Fibroblast of skin of left quadriceps (primary cell): ENCODE measurements at regions not wholly inside any gene's neighbourhood (a gene's known extent, or its start where the extent isn't known, plus 50 kb on each side); places are given as distances from the start of the nearest gene placed in this dataset.

Experiments used
- DNase-seq, 2 experiments: peaks; one replicate each; pipeline ENCODE4 v3.0.0-alpha.2; 2013; ENCODE audit warnings: low read depth in 2 of 2

DNA sequence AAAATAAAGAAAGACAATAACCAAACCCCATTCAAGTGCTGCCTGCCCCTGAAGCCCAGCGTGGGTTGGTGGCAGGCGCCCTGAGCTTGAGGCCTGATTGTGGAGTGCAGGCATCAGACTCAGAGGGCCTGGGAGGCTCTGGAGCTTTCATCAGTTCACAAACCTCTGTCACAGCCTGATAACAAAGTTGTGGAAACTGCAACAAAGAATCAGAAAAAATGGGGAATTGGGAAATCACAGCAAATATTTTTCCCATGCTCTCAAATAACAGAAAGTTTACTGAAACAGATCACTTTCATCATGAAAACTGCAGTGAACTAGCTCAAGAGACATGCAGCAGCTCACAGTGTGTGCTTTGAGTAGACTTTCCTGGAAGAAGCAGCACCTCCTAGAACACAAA is 793.6 kb downstream of the UQCRFS1 start:
- DNase-seq = no peak

DNA sequence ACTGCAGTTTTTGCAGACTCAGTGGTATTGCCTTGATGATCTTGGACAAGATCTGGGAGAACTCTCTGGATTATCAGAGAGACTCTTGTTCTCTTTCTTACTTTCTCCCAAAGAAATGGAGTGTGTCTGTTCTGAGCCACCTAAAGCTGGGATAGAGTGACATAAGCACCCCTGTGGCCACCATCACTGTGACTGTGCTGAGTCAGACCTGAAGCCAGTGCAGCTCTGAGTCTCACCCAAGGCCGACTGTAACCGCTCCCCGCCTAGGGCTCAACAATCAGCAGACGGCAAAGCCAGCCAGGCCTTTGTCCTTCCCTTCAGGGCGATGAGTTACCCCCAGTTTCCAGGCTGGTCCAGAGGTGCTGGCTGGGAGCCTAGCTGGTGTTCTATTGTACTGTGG is 795.6 kb downstream of the UQCRFS1 start:
- no peak for DNase-seq

DNA sequence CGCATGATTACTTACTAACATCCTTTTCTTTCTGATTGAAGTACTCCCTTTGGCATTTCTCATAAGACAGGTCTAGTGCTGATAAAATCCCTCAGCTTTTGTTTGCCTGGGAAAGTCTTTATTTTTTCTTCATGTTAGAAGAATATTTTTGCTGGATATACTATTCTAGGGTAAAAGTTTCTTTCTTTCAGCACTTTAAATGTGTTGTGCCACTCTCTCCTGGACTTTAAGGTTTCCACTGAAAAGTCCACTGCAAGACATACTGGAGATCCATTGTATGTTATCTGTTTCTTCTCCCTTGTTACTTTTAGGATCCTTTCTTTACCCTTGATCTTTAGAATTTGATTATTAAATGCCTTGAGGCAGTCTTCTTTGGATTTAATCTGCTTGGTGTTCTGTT is 796.7 kb downstream of the UQCRFS1 start:
- no peak for DNase-seq

DNA sequence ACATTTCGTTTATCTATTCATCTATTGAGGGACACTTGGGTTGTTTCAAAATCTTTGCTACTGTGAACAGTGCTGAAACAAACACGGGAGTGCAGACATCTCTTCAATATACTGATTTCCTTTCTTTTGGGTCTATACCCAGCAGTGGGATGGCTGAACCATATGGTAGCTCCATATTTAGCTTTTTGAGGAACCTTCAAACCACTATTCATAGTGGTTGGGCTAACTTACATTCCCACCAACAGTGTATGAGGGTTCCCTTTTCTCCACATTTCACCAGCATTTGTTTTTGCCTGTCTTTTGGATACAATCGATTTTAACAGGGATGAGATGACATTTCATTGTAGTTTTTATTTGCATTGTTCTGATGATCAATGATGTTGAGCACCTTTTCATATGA is 798.2 kb downstream of the UQCRFS1 start:
- no peak for DNase-seq

DNA sequence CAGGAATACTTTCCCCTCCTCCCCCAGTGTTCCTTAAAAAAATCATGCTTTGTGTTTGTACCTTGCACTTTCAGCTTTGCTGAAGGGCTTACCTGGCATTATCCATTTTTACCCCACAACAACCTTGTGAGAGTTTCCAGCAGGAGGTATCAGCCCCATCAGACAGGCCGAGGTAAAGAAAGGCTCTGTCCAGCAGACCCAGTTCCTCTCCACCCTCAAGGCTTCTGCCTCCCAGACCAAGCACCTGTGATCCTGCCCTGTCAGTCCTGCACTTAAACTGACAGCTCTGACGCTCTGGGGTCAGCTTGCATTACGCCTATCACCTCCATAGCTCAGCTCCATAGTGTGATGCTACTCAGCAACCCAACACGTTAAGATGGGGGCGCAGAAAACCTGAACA is 803.1 kb downstream of the UQCRFS1 start:
- no peak for DNase-seq

DNA sequence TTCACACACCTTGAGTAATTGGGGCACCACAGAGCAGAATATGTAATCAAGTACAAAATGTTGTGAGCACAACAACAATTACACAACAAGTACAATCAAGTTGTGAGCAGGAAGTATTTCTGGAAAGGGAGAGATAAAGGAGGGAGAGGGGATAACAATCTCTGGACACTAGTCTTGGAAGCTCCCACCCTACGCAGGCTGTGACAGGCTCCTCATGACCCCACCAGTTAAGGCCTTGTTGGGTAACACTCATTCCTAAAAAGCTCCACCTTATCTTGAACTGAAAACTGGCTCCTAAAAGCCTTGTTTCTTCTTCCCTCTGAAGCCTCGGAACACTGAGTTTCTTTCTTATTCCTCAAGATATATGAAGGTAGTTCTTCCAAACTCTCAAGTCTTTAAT is 806.0 kb downstream of the UQCRFS1 start:
- DNase-seq = no peak

DNA sequence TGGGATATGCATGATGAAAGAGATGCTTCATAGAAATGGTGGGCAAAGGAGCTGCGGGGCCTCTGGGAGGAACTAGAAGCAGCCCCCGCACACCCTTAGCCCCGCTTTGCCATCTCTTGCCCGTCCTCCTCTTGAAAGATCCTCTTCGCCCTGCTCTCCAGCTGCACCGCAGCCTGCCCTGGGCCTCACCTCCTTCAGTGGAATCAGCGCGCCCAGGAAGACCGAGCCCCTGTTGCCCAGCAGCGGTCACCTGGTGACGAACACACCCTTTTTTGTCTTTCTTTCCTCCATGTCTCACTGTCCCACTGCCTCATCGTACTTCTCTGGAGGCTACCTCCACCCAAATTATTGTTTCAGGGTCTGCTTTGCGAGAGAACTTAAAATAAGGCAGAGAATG is 807.6 kb downstream of the UQCRFS1 start:
- no peak for DNase-seq

DNA sequence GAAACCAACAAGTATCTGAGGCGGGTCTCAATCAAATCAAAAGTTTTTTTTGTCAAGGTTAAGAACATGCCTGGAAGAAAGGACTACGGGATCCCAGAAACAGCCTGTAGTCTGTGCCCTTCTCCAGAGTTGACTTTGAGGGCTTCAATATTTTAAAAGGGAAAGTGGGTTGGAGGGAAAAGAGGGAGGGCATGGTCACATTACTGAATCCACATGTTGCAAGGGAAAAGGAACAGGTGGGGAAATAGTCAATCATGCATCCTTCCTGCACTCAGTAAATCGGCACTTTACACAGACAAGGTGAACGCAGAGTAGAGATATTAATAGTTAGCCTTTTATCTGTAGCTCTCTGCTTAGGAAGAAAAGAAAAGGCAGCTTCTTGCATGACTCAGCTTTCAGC is 808.5 kb downstream of the UQCRFS1 start:
- no peak for DNase-seq

DNA sequence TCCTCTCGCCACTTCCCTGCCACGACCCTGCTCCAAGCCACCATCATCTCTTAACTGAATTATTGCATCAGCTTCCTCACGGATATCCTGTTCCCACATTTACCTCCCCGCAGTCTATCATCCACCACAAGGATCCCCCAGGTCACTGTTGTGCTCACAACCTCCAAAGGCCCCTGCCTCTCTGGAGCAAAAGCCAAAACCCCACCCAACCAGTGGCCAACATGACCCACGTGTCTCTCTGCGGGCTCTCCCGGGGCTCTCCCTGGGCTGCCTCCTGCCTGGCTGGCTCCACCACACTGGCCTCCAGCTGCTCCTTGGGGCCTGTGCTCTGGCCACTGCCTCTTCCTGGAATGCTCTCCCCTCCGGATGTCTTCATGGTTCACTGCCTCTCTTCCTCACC is 809.3 kb downstream of the UQCRFS1 start:
- DNase-seq = no peak

DNA sequence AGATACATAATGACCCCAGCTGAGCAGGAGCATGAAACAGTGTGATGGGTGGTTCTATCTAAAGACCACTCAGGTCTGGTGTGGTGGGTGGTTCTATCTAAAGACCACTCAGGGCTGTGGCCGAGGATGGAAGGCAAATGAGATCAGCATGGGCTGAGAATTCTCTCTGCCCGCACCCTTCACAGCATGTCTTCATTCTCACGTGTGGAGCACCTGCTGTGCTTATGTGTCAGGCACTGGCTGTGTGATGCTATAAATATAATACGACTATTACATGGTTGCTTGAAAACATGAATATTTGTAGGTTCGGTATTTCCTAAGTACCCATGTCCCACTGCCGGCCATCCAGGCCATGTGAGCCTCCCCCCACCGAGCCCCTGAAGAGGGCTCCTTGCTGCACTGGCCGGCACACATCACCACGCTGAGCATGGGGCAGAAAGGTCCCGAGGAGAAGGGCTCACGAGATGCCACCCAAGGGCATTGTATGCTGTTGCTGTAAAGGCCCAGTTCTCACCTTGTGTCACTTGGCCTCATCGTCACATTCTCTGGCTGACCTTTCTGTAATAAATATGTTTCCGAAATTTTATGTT is 810.2 kb downstream of the UQCRFS1 start:
- DNase-seq = no peak

DNA sequence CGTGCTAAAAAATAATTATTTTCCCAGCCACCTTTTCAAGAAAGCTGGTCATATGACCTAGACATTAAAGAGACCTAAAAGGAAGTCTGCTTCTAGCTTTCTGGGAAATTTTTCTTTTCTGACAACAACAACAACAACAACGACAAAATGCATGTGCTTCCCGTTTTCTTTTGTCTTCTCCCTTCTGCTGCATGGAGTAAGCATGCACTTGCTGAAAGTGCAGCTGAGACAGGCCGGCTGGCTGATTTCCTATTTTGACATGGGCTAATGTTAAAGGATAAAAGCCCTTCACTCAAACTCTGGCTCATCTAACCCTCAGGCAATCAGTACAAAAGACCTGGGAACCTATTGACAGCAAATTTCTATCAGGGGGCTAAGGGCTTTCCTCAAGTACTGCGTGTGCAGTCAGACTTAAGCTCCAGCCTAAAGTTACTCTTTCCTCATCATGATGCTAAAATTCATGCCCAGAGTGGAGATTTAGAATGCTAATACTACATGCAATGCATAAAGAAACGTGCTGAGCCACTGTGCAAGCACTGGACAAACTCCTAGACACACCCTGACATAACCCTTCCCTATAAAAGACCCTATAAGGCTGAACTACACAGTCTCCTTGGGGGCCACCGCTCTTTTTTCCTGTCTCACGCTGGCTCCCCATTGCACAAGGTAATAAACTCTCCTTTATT is 811.1 kb downstream of the UQCRFS1 start:
- DNase-seq = no peak

DNA sequence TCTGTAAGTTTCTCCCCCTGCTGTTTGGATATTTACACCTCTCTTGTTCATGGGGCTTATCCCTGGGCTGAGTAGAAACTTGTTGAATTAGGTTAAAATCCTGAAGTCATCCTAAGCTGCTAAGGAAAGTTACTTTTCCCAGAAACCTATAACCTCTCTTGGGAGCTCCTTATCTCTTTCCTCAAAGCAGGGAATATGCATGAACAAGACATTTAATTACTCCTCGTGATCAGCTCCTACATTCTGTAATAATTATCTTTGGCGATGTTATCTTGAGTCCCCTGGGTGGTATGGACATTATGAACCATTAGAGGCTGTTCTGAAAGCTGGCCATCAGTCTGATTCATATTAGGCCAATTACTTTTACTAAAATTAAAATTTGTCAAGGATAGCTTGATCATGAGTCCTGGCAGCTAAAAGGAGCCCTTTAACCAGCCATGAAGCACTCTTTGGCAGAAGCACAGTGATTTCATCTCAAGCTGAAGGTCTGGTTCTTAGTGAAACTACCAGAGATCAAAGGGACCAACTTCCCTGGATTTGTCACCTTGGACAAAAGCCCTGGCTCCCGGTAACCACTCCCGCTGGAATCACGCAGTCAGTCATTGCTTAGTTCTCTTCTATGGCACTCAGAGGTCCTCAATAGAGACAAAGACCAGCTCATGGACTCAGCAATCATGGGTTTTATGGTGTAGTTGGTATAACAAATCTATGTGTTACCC is 811.8 kb downstream of the UQCRFS1 start:
- no peak for DNase-seq

DNA sequence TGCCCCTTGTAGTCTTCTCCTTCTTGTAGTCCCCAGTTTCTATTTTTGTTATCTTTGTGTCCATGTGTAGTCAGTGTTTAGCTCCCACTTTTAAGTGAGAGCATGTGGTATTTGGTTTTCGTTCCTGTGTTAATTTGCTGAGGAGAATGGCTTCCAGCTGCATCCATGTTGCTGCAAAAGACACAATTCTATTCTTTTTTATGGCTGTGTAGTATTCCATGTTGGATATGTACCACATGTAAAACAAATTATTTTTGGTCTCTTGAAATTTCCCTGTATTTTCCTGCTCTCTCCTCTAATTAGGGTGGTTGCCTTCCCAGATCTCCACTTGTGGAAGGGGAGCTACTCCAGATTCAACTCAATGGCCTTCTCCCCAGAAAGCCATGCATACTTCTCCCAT is 813.8 kb downstream of the UQCRFS1 start:
- no peak for DNase-seq

DNA sequence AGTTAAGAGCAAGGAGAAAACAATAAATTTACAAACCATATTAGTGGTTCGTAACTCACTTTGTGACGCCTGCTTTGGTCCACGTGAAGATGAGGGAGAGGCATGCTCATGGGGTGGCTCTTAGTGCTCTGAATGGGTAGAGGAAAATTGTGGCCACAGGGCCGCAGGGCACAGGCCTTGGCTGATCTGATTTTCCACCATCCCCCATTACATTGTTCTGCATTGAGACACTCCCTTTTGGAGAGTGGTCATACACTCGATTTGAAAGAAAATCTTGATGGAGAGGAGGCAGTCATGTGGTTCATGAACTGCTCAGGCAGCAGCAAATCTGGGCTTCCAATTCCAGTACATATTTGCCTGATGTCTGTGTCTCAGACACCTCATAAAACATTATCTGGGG is 815.2 kb downstream of the UQCRFS1 start:
- no peak for DNase-seq

DNA sequence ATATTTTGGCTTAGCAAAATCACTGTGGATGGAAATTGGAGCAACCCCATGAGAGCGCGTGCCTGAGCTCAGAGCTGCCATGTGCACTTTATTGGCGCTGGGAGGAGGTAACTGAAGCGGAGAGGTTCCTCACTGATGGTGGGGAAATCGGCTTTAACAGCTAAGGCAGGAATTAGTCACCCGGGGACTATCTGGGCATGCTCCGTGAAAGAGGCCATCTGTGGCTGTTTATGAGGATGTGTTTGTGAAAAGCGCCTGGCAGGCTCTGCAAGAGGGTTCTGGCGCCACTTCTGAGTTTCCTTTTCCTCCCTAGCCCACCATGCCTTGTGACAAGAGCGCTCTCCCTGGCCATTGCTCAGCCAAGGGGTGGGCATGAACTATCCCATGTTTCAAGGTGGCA is 815.6 kb downstream of the UQCRFS1 start:
- DNase-seq = no peak

DNA sequence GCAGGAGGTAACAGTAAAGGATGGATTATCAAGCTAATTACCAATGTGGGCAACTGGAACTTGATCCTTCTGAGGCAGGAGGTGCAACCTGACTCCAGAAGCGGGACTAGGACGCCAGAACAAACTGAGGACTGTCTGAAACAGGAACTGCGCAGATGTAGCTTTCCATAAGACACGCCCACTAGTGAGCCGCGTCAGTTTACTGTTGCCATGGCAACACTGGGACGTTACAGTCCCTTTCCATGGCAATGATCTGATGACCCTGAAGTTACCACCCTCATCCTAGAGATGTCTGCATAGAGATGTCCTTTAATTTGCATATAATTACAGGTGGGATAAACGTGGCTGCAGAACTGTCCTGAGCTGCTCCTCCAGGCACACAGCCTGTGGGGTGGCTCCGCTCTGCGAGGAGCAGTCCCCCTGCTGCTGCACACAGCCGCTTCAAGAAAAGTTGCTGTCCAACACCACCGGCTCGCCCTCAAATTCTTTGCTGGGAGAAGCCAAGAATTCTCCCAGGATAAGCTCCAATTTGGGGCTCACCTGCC is 816.6 kb downstream of the UQCRFS1 start:
- DNase-seq = no peak

DNA sequence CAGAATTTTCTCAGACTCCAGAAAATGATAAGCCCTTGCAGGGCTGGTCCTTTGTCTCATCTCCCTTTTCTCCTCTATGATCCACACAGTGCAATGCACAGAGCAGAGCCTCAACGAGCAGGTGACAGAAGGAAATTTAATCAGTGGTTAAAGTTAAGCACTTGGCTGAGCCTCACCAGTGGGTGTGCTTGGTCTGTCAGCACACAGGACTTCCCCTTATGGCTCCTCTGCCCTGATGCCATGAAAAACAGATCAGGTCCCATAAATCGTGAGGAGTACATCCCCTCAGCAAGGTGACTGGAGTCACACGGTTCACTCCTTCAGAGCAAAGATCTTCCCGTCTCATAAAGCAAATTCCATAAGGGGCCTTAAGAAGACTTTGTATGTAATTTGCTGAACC is 818.2 kb downstream of the UQCRFS1 start:
- DNase-seq = no peak

DNA sequence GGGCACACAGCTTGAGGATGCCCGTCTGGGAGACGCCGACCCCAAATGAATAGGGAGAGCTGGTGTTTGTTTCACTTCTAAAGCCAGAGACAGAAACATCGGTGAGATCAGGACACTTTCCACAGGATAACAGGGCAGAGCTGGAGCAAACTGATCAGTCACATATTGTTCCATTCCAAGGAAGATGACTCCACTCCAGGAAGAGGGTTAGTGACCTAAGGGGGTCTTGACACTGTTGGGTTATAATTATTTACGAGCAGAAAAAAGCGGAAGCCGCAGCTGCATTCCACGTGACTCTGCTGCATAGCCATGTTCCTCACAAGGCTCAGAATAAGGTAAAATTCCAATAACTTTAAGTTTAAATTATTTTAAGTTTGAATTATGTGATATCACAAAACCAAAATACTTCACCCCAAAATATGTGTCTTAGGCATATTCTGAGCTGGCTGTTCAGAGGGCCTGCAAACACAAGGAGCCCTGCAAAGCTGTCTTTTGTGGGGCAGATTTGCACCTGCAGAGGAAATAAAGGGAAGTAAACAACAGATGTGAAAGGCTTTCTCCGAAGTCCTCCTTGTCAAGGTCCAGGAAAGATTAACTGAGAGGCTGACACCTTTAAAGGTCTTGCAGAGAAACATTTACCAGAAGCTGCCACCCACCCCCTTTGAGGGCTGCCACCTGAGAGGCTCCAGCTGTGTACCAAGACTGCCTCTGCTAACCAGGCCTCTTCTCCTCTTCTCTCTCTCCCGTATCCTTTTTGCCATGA is 819.2 kb downstream of the UQCRFS1 start:
- no peak for DNase-seq

DNA sequence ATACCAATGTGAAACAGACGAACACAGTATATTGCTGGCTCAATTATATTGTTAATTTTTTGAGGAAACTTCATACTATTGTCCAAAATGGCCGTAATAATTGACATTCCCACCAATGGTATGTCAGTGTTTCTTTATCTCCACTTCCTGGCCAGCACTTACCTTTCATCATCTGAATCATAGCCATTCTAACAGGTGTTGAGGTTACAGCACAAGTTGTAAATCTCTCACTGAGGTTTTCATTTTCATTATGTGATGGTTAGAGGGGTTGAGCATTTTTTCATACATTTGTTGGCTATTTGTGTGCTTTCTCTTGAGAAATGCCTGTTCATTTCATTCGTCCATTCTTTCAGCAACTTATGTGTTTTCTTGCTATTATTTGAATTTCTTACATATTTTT is 824.0 kb downstream of the UQCRFS1 start:
- no peak for DNase-seq

DNA sequence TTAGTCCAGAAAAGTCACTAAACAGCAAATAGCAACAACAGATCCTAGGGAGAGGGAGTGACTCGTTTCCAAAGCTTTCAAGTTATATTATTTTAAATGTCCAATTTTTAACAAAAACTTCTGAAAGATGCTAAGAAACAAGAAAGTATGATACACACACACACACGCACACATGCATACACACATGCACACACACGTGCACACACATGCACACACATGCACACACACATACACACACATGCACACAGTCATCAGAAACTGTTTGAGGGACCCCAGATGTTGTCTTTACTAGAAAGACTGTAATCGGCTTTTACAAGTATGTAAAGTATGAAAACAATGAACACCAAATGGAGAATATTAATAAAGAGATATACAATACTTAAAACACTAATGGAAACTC is 825.4 kb downstream of the UQCRFS1 start:
- no peak for DNase-seq

DNA sequence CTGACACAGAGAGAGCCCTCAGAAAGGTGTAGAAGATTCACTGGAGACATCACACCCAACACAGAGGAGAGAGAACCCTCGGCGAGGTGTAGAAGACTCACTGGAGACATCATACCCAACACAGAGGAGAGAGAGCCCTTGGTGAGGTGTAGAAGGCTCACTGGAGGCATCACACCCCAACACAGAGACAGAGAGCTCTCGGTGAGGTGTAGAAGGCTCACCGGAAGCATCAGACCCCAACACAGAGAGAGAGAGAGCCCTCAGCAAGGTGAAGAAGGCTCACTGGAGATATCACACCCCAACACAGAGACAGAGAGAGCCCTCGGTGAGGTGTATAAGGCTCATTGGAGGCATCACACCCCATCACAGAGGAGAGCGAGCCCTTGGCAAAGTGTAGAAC is 826.5 kb downstream of the UQCRFS1 start:
- DNase-seq = no peak

DNA sequence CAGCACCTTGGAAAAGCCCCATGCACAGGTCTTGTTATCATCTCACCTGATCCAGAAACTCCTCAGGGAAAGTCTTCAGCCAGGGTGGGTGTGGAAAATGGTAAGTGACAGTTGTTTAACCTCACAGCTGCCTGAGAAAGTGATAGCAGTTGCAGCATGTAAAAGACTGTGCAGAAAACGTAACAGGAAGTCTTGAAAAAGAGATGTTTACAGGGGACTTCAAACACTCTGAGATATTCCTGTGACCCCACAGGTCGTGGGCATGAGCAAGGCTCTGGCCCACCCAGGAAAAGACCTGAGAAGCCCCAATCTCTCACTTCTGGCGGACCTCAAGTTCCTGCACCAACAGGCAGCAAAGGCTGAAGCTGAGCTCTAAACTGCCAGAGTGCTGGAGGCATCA is 826.9 kb downstream of the UQCRFS1 start:
- DNase-seq = no peak
